H9 (cell line): ENCODE measurements at regions not wholly inside any gene's neighbourhood (a gene's known extent, or its start where the extent isn't known, plus 50 kb on each side); places are given as distances from the start of the nearest gene placed in this dataset.

Source experiments
- DNase-seq: peaks from one replicate; pipeline ENCODE4 v3.0.0-alpha.2; 2017
- H2AFZ ChIP-seq: one replicate; pipeline ENCODE4 v1.6.1; 2013; ENCODE audit warnings: mild to moderate bottlenecking, low read length, control low read depth, moderate library complexity
- H2AK5ac ChIP-seq: 2 replicates; pipeline ENCODE4 v1.6.1; 2013; ENCODE audit warnings: low read length, control low read depth, mixed read lengths; ENCODE audit not compliant: insufficient read length
- H2BK120ac ChIP-seq: one replicate; pipeline ENCODE4 v1.6.1; 2013; ENCODE audit warnings: low read depth, mild to moderate bottlenecking, low read length, control low read depth, inconsistent platforms; ENCODE audit not compliant: poor library complexity, severe bottlenecking
- H2BK12ac ChIP-seq: 2 replicates; pipeline ENCODE4 v1.6.1; 2013; ENCODE audit warnings: low read length, control low read depth, mixed read lengths, low read depth; ENCODE audit not compliant: insufficient read length
- H2BK15ac ChIP-seq: 2 replicates; pipeline ENCODE4 v1.6.1; 2013; ENCODE audit warnings: low read depth, low read length, control low read depth
- H2BK20ac ChIP-seq: one replicate; pipeline ENCODE4 v1.6.1; 2013; ENCODE audit warnings: low read depth, mild to moderate bottlenecking, low read length, control low read depth, inconsistent platforms; ENCODE audit not compliant: poor library complexity, severe bottlenecking
- H2BK5ac ChIP-seq: 2 replicates; pipeline ENCODE4 v1.6.1; 2013; ENCODE audit warnings: low read length, control low read depth, mixed read lengths; ENCODE audit not compliant: insufficient read length
- H3K14ac ChIP-seq: 2 replicates; pipeline ENCODE4 v1.6.1; 2013; ENCODE audit warnings: low read length, control low read depth; ENCODE audit not compliant: insufficient read depth
- H3K18ac ChIP-seq: 2 replicates; pipeline ENCODE4 v1.6.1; 2013; ENCODE audit warnings: low read depth, mild to moderate bottlenecking, mixed read lengths, low read length, control low read depth; ENCODE audit not compliant: insufficient read length
- H3K23ac ChIP-seq: 2 replicates; pipeline ENCODE4 v1.6.1; 2013; ENCODE audit warnings: low read length, control low read depth, mixed read lengths, low read depth; ENCODE audit not compliant: insufficient read length
- H3K23me2 ChIP-seq: 2 replicates; pipeline ENCODE4 v1.6.1; 2013; ENCODE audit warnings: low read depth, mild to moderate bottlenecking, mixed read lengths, low read length, control low read depth; ENCODE audit not compliant: insufficient read length, poor library complexity, severe bottlenecking
- H3K27ac ChIP-seq: 2 replicates; pipeline ENCODE4 v1.5.1; 2013; ENCODE audit warnings: low read length, control low read depth, mixed read lengths, low read depth; ENCODE audit not compliant: insufficient read length
- H3K27me3 ChIP-seq: 2 replicates; pipeline ENCODE4 v1.6.1; 2013; ENCODE audit warnings: low read length, control low read depth, inconsistent platforms; ENCODE audit not compliant: insufficient read depth
- H3K4ac ChIP-seq: 2 replicates; pipeline ENCODE4 v1.6.1; 2013; ENCODE audit warnings: low read depth, mild to moderate bottlenecking, control low read depth, inconsistent platforms, low read length, moderate library complexity
- H3K4me1 ChIP-seq: 2 replicates; pipeline ENCODE4 v1.6.1; 2013; ENCODE audit warnings: low read length, control low read depth, inconsistent platforms; ENCODE audit not compliant: insufficient read depth
- H3K4me2 ChIP-seq: 2 replicates; pipeline ENCODE4 v1.6.1; 2013; ENCODE audit warnings: low read length, control low read depth, mixed read lengths; ENCODE audit not compliant: insufficient read length, insufficient read depth
- H3K56ac ChIP-seq: 2 replicates; pipeline ENCODE4 v1.6.1; 2013; ENCODE audit warnings: low read depth, mild to moderate bottlenecking, mixed read lengths, low read length, control low read depth; ENCODE audit not compliant: insufficient read length
- H3K79me1 ChIP-seq: 2 replicates; pipeline ENCODE4 v1.6.1; 2013; ENCODE audit warnings: low read depth, mild to moderate bottlenecking, moderate library complexity, low read length, control low read depth, inconsistent platforms; ENCODE audit not compliant: insufficient read depth, poor library complexity, severe bottlenecking
- H3K79me2 ChIP-seq: 2 replicates; pipeline ENCODE4 v1.6.1; 2013; ENCODE audit warnings: low read length, control low read depth, inconsistent platforms; ENCODE audit not compliant: insufficient read depth
- H3K9ac ChIP-seq: 2 replicates; pipeline ENCODE4 v1.6.1; 2013; ENCODE audit warnings: low read length, control low read depth, mixed read lengths; ENCODE audit not compliant: insufficient read length; ENCODE audit errors: extremely low read depth
- H3K9me3 ChIP-seq: one replicate; pipeline ENCODE4 v1.6.1; 2013; ENCODE audit warnings: low read depth, low read length, inconsistent platforms; ENCODE audit not compliant: control insufficient read depth
- H3T11ph ChIP-seq: one replicate; pipeline ENCODE4 v1.6.1; 2013; ENCODE audit warnings: mild to moderate bottlenecking, low read length, control low read depth, inconsistent platforms
- H4K20me1 ChIP-seq: one replicate; pipeline ENCODE4 v1.6.1; 2013; ENCODE audit not compliant: control insufficient read depth, insufficient read length, insufficient read depth
- H4K5ac ChIP-seq: 2 replicates; pipeline ENCODE4 v1.6.1; 2013; ENCODE audit warnings: low read depth, mild to moderate bottlenecking, mixed read lengths, low read length, control low read depth; ENCODE audit not compliant: insufficient read length
- H4K8ac ChIP-seq: replicated peaks from 2 replicates; pipeline ENCODE4 v1.6.1; 2013; ENCODE audit warnings: low read length, control low read depth, mixed read lengths, low read depth; ENCODE audit not compliant: insufficient read length
- H4K91ac ChIP-seq: 2 replicates; pipeline ENCODE4 v1.6.1; 2013; ENCODE audit warnings: low read depth, mild to moderate bottlenecking, moderate library complexity, mixed read lengths, low read length, control low read depth; ENCODE audit not compliant: insufficient read length
- H3K27ac Mint-ChIP-seq, 3 experiments: 2 replicates in 2 of 3; 3 replicates in 1 of 3; pipeline ENCODE4 v1.8.0; 2020 to 2021; ENCODE audit warnings: mixed read lengths in 3 of 3, mild to moderate bottlenecking in 1 of 3, moderate library complexity in 1 of 3
- H3K27me3 Mint-ChIP-seq: 2 replicates; pipeline ENCODE4 v1.8.0; 2021; ENCODE audit warnings: low read depth, mild to moderate bottlenecking, moderate library complexity, mixed read lengths
- H3K36me3 Mint-ChIP-seq, 3 experiments: 2 replicates in 2 of 3; 3 replicates in 1 of 3; pipeline ENCODE4 v1.8.0; 2020 to 2021; ENCODE audit warnings: low read depth in 3 of 3, mixed read lengths in 3 of 3; ENCODE audit not compliant: insufficient read depth in 1 of 3
- H3K4me1 Mint-ChIP-seq, 2 experiments: 2 replicates each; pipeline ENCODE4 v1.8.0; 2020; ENCODE audit warnings: mixed read lengths in 2 of 2
- H3K4me3 Mint-ChIP-seq, 2 experiments: 2 replicates in 1 of 2; 3 replicates in 1 of 2; pipeline ENCODE4 v1.8.0; 2020 to 2021; ENCODE audit warnings: mild to moderate bottlenecking in 2 of 2, mixed read lengths in 2 of 2, moderate library complexity in 1 of 2
- H3K9me3 Mint-ChIP-seq, 2 experiments: 2 replicates in 1 of 2; 3 replicates in 1 of 2; pipeline ENCODE4 v1.8.0; 2020; ENCODE audit warnings: mild to moderate bottlenecking in 2 of 2, mixed read lengths in 2 of 2, moderate library complexity in 1 of 2
- CTCF ChIP-seq: fragments of 200-600 bp; sonication (generic); conservative IDR thresholded peaks from 3 replicates; pipeline ENCODE4 v1.8.0; 2021; ENCODE audit warnings: antibody characterized with exemption, mild to moderate bottlenecking
- WGBS: extraction: QIAGEN DNeasy Blood & Tissue Kit; methylation state at CpG from one replicate; pipeline ENCODE4 v1.1.7; 2013; ENCODE audit warnings: missing lambda C conversion rate, low lambda C conversion rate, mixed read lengths; ENCODE audit not compliant: insufficient read length; ENCODE audit errors: extremely low coverage; 5-methylcytosine and 5-hydroxymethylcytosine counted together

- peaks cover 0 to 10% (median 5%) of the 10 kb centered on the region in 3 experiments; a peak in 5 of 7 replicates for H3K36me3 Mint-ChIP-seq
- H3K23ac ChIP-seq, result no peak overlapping the region
- TF ChIP-seq CTCF, result no peak
- H3K27ac ChIP-seq, result no peak overlapping the region
- no peaks in the 10 kb centered on the region for H3K79me1 ChIP-seq
- DNase-seq, result no peak
- no CpG with 5 or more reads among the region's 4 CpGs for WGBS
- H3K4me3 Mint-ChIP-seq, result no peak overlapping the region
- no peaks in the 10 kb centered on the region for H3K79me2 ChIP-seq
- H2BK120ac ChIP-seq, result no peak overlapping the region
- H3K9me3 ChIP-seq, result no peaks in the 10 kb centered on the region
- H2BK15ac ChIP-seq, result no peak overlapping the region
- no peak overlapping the region for H2BK5ac ChIP-seq
- H3K4me1 ChIP-seq, result no peaks in the 10 kb centered on the region
- H3K14ac ChIP-seq, result no peak overlapping the region
- no peak overlapping the region for H3T11ph ChIP-seq
- no peak overlapping the region for H2AK5ac ChIP-seq
- no peaks in the 10 kb centered on the region for H3K27me3 ChIP-seq
- H2BK20ac ChIP-seq, result no peak overlapping the region
- no peaks in the 10 kb centered on the region for H3K23me2 ChIP-seq
- H4K20me1 ChIP-seq, result no peaks in the 10 kb centered on the region
- H3K9me3 Mint-ChIP-seq, result peaks cover 7 to 15% of the 10 kb centered on the region in 2 experiments; a peak in 4 of 5 replicates
- no peak overlapping the region for H2AFZ ChIP-seq
- no peak overlapping the region for H3K18ac ChIP-seq
- H4K5ac ChIP-seq, result no peak overlapping the region
- no peak overlapping the region for H3K4me2 ChIP-seq
- H3K4me1 Mint-ChIP-seq, result peaks cover 8 to 18% of the 10 kb centered on the region in 2 experiments
- H4K8ac ChIP-seq, result no peak overlapping the region
- H3K9ac ChIP-seq, result no peak overlapping the region
- H4K91ac ChIP-seq, result no peak overlapping the region
- H2BK12ac ChIP-seq, result no peak overlapping the region
- H3K56ac ChIP-seq, result no peak overlapping the region
- H3K4ac ChIP-seq, result no peak overlapping the region
- no peak overlapping the region; a peak in 1 of 7 replicates for H3K27ac Mint-ChIP-seq
- no peaks in the 10 kb centered on the region for H3K27me3 Mint-ChIP-seq
Observed at GRCh38 chr12:93243689-93244513, 133.8 kb upstream of the NUDT4 start.
